ENCODE measurements at regions not wholly inside any gene's neighbourhood (a gene's known extent, or its start where the extent isn't known, plus 50 kb on each side); places are given as distances from the start of the nearest gene placed in this dataset.

DNA sequence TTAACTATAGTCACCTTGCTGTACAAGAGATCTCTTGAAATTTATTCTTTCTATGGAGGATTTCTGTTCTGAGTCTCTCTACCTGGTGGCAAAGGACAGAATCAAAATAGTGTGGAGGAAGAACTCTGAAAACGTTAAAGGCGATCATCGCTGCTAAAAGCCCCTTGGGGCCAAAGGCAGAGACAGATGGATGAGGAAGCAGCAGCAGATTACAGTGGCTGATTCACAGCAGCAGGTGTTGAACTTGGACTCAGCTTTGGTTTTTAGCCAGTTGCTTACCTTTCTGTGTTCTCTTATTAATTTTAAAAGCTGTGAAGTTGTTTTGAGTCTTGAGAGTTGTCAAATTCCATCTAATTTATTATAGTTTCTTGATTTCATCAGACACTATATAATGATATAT lies 956.1 kb upstream of the GOT2 start:
- Histone ChIP-seq H4K20me1 (replicated peaks; ENCODE audit: control insufficient read depth, insufficient read depth, low read length) (no peaks in the 10 kb centered on the region), H2AFZ (ENCODE audit: low read depth, low read length) (no peak overlapping the region), H3K36me3 (ENCODE audit: control insufficient read depth, insufficient read depth, low read length) (no peaks in the 10 kb centered on the region), H3K4me2 (ENCODE audit: insufficient read depth, low read length) (no peak overlapping the region), H3K9ac (ENCODE audit: insufficient read depth in 1 of 2, low read depth in 2 of 2, low read length in 2 of 2) (no peak overlapping the region), H3K4me1 (replicated peaks in 1 of 2; ENCODE audit: control insufficient read depth in 2 of 2, insufficient read depth in 2 of 2, low read length in 2 of 2) (no peaks in the 10 kb centered on the region), H3K27ac (ENCODE audit: extremely low read depth, low read depth, low read length) (no peak overlapping the region), H3K4me3 (no peak overlapping the region), H3K9me1 (ENCODE audit: control insufficient read depth, insufficient read depth, low read length) (no peaks in the 10 kb centered on the region), H3K79me2 (ENCODE audit: control insufficient read depth, insufficient read depth, low read length) (no peaks in the 10 kb centered on the region), H3K27me3 (ENCODE audit: control insufficient read depth in 2 of 2, insufficient read depth in 2 of 2, low read length in 2 of 2) (no peaks in the 10 kb centered on the region), H3K9me3 (replicated peaks; ENCODE audit: control insufficient read depth, insufficient read depth, low read depth, low read length) (no peaks in the 10 kb centered on the region; the same call in 1 of the 2 replicates)
- FAIRE-seq (no peak), ATAC-seq (no peak), DNase-seq (ENCODE audit: extremely low read depth in 1 of 4, low spot score in 3 of 4) (no peak)
- WGBS (ENCODE audit: insufficient coverage, low coverage, missing lambda C conversion rate), result 0% methylated on average over 3 of the region's 3 CpGs
- POLR2A ChIA-PET, result no interaction called here
- TF ChIP-seq, protein P1, sequence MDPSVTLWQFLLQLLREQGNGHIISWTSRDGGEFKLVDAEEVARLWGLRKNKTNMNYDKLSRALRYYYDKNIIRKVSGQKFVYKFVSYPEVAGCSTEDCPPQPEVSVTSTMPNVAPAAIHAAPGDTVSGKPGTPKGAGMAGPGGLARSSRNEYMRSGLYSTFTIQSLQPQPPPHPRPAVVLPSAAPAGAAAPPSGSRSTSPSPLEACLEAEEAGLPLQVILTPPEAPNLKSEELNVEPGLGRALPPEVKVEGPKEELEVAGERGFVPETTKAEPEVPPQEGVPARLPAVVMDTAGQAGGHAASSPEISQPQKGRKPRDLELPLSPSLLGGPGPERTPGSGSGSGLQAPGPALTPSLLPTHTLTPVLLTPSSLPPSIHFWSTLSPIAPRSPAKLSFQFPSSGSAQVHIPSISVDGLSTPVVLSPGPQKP (CRISPR knock-in tag; IDR thresholded peaks at IDR 0.05), result no peak
- no peak for TF ChIP-seq SRSF3 (IDR thresholded peaks at IDR 0.05; ENCODE audit: insufficient read depth, low read length)
- TF ChIP-seq, protein P2, sequence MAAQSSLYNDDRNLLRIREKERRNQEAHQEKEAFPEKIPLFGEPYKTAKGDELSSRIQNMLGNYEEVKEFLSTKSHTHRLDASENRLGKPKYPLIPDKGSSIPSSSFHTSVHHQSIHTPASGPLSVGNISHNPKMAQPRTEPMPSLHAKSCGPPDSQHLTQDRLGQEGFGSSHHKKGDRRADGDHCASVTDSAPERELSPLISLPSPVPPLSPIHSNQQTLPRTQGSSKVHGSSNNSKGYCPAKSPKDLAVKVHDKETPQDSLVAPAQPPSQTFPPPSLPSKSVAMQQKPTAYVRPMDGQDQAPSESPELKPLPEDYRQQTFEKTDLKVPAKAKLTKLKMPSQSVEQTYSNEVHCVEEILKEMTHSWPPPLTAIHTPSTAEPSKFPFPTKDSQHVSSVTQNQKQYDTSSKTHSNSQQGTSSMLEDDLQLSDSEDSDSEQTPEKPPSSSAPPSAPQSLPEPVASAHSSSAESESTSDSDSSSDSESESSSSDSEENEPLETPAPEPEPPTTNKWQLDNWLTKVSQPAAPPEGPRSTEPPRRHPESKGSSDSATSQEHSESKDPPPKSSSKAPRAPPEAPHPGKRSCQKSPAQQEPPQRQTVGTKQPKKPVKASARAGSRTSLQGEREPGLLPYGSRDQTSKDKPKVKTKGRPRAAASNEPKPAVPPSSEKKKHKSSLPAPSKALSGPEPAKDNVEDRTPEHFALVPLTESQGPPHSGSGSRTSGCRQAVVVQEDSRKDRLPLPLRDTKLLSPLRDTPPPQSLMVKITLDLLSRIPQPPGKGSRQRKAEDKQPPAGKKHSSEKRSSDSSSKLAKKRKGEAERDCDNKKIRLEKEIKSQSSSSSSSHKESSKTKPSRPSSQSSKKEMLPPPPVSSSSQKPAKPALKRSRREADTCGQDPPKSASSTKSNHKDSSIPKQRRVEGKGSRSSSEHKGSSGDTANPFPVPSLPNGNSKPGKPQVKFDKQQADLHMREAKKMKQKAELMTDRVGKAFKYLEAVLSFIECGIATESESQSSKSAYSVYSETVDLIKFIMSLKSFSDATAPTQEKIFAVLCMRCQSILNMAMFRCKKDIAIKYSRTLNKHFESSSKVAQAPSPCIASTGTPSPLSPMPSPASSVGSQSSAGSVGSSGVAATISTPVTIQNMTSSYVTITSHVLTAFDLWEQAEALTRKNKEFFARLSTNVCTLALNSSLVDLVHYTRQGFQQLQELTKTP (IDR thresholded peaks at IDR 0.05; ENCODE audit: low read depth in 1 of 2, partially characterized antibody in 2 of 2), result no peak
- TF ChIP-seq ZSCAN32 (CRISPR knock-in tag; IDR thresholded peaks at IDR 0.05), result no peak
- no peak for TF ChIP-seq KAT2B (IDR thresholded peaks at IDR 0.05; ENCODE audit: low read depth, low read length)
- no peak for TF ChIP-seq EZH2 (IDR thresholded peaks at IDR 0.05; ENCODE audit: borderline replicate concordance, low read depth, low read length)
- TF ChIP-seq CHD4 (IDR thresholded peaks at IDR 0.05; ENCODE audit: insufficient read depth, insufficient replicate concordance, low read depth, low read length, poor library complexity, severe bottlenecking), result no peak
- TF ChIP-seq, protein P3, sequence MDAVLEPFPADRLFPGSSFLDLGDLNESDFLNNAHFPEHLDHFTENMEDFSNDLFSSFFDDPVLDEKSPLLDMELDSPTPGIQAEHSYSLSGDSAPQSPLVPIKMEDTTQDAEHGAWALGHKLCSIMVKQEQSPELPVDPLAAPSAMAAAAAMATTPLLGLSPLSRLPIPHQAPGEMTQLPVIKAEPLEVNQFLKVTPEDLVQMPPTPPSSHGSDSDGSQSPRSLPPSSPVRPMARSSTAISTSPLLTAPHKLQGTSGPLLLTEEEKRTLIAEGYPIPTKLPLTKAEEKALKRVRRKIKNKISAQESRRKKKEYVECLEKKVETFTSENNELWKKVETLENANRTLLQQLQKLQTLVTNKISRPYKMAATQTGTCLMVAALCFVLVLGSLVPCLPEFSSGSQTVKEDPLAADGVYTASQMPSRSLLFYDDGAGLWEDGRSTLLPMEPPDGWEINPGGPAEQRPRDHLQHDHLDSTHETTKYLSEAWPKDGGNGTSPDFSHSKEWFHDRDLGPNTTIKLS (IDR thresholded peaks at IDR 0.05; ENCODE audit: borderline replicate concordance, low read depth), result no peak
- TF ChIP-seq MCM3 (IDR thresholded peaks at IDR 0.05), result no peak
- TF ChIP-seq, protein P4, sequence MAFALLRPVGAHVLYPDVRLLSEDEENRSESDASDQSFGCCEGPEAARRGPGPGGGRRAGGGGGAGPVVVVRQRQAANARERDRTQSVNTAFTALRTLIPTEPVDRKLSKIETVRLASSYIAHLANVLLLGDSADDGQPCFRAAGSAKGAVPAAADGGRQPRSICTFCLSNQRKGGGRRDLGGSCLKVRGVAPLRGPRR (CRISPR knock-in tag; IDR thresholded peaks at IDR 0.05), result no peak
- no peak for TF ChIP-seq HNRNPK (IDR thresholded peaks at IDR 0.05; ENCODE audit: low read depth, low read length, poor library complexity, severe bottlenecking)
- TF ChIP-seq ATF7 (IDR thresholded peaks at IDR 0.05), result no peak
- no peak for TF ChIP-seq CAMTA2 (CRISPR knock-in tag; conservative IDR thresholded peaks at IDR 0.05)
- TF ChIP-seq, protein P5, sequence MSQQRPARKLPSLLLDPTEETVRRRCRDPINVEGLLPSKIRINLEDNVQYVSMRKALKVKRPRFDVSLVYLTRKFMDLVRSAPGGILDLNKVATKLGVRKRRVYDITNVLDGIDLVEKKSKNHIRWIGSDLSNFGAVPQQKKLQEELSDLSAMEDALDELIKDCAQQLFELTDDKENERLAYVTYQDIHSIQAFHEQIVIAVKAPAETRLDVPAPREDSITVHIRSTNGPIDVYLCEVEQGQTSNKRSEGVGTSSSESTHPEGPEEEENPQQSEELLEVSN (IDR thresholded peaks at IDR 0.05; ENCODE audit: borderline replicate concordance in 1 of 2, extremely low read depth in 1 of 2, insufficient read depth in 1 of 2, insufficient read length in 1 of 2, low read depth in 1 of 2, low read length in 1 of 2, poor library complexity in 1 of 2, severe bottlenecking in 1 of 2), result no peak
- in situ Hi-C loops (cut with MboI) (no loop called here), intact Hi-C loops (cut with micrococcal nuclease) (no loop called here)
- CTCF ChIA-PET (ENCODE audit: low intra/inter-chr PET ratio), result no interaction called here
- BruUV-seq (replicated peaks), result no TSS peak
